IMR-90 (cell line): ENCODE measurements at regions not wholly inside any gene's neighbourhood (a gene's known extent, or its start where the extent isn't known, plus 50 kb on each side); places are given as distances from the start of the nearest gene placed in this dataset.

Experiments
- ATAC-seq: fragments of 200-7000 bp; cut with Tn5 transposase; 2 replicates; pipeline ENCODE4 v1.9.1; 2020; ENCODE audit warnings: low read depth, mild to moderate bottlenecking, moderate library complexity
- BruUV-seq: library from RNA; stranded (reverse); fragments of 400-500 nt; replicated peaks from 2 replicates; lab custom pipeline; 2021; lab: Mats Ljungman, UMichigan
- CTCF ChIA-PET: fragments of 300-600 bp; formaldehyde crosslinking; extraction: SDS; loops from one replicate; lab custom pipeline; 2021; ENCODE audit warnings: antibody characterized with exemption; lab: Yijun Ruan, JAX
- POLR2A ChIA-PET: fragments of 300-600 bp; sonication (Branson Sonifier 250); formaldehyde crosslinking; loops from one replicate; lab custom pipeline; 2022; ENCODE audit warnings: antibody characterized with exemption; ENCODE audit not compliant: unreplicated experiment; lab: Charles Lee
- DNase-seq: peaks from one replicate; pipeline ENCODE4 v3.0.0; 2013
- H2AFZ ChIP-seq: replicated peaks from 2 replicates; pipeline ENCODE3; 2013; ENCODE audit warnings: low read length, mild to moderate bottlenecking; ENCODE audit not compliant: poor library complexity
- H2AK5ac ChIP-seq: 2 replicates; pipeline ENCODE4 v1.6.1; 2013; ENCODE audit warnings: low read depth, low read length, inconsistent platforms
- H2AK9ac ChIP-seq: replicated peaks from 2 replicates; pipeline ENCODE3; 2013; ENCODE audit warnings: mild to moderate bottlenecking, low read depth, low read length, moderate library complexity; ENCODE audit not compliant: poor library complexity
- H2BK120ac ChIP-seq: 2 replicates; pipeline ENCODE4 v1.6.1; 2013; ENCODE audit warnings: low read depth, low read length, inconsistent platforms
- H2BK15ac ChIP-seq: 3 replicates; pipeline ENCODE4 v1.6.1; 2013; ENCODE audit warnings: low read depth, low read length, inconsistent platforms
- H2BK20ac ChIP-seq: 2 replicates; pipeline ENCODE4 v1.6.1; 2013; ENCODE audit warnings: low read depth, mild to moderate bottlenecking, inconsistent platforms, low read length, moderate library complexity
- H2BK5ac ChIP-seq: 2 replicates; pipeline ENCODE4 v1.6.1; 2013; ENCODE audit warnings: mild to moderate bottlenecking, low read depth, low read length, inconsistent platforms; ENCODE audit not compliant: poor library complexity, severe bottlenecking
- H3K14ac ChIP-seq: replicated peaks from 2 replicates; pipeline ENCODE4 v1.6.1; 2013; ENCODE audit warnings: low read depth, low read length, inconsistent platforms
- H3K18ac ChIP-seq: 2 replicates; pipeline ENCODE4 v1.6.1; 2013; ENCODE audit warnings: low read depth, low read length, control low read depth
- H3K23ac ChIP-seq: 2 replicates; pipeline ENCODE4 v1.6.1; 2013; ENCODE audit warnings: low read depth, low read length, inconsistent platforms
- H3K27ac ChIP-seq: 2 replicates; pipeline ENCODE4 v1.5.1; 2013; ENCODE audit warnings: mild to moderate bottlenecking, control low read depth, low read length; ENCODE audit not compliant: insufficient read depth
- H3K27me3 ChIP-seq: 2 replicates; pipeline ENCODE4 v1.6.1; 2013; ENCODE audit warnings: low read length; ENCODE audit not compliant: control insufficient read depth, insufficient read depth
- H3K36me3 ChIP-seq: 2 replicates; pipeline ENCODE4 v1.6.1; 2013; ENCODE audit warnings: low read length, mixed read lengths; ENCODE audit not compliant: control insufficient read depth, insufficient read depth
- H3K4ac ChIP-seq: 2 replicates; pipeline ENCODE4 v1.6.1; 2013; ENCODE audit warnings: low read depth, low read length, inconsistent platforms
- H3K4me1 ChIP-seq: 2 replicates; pipeline ENCODE4 v1.6.1; 2013; ENCODE audit warnings: low read length, mixed read lengths; ENCODE audit not compliant: control insufficient read depth, insufficient read depth
- H3K4me2 ChIP-seq: 2 replicates; pipeline ENCODE4 v1.6.1; 2013; ENCODE audit warnings: low read depth, mild to moderate bottlenecking, control low read depth, low read length, moderate library complexity
- H3K4me3 ChIP-seq: 2 replicates; pipeline ENCODE4 v1.5.1; 2013; ENCODE audit warnings: low read depth, mild to moderate bottlenecking, control low read depth, low read length, moderate library complexity; ENCODE audit not compliant: insufficient read depth
- H3K56ac ChIP-seq: 2 replicates; pipeline ENCODE4 v1.6.1; 2013; ENCODE audit warnings: low read length, inconsistent platforms; ENCODE audit not compliant: insufficient read depth; ENCODE audit errors: extremely low read depth
- H3K79me1 ChIP-seq, 2 experiments: 2 replicates each; pipeline ENCODE4 v1.6.1; 2013; ENCODE audit warnings: low read length in 2 of 2, inconsistent platforms in 1 of 2, low read depth in 1 of 2
- H3K9ac ChIP-seq: 2 replicates; pipeline ENCODE4 v1.6.1; 2013; ENCODE audit warnings: low read depth, low read length, control low read depth
- H3K9me1 ChIP-seq: 2 replicates; pipeline ENCODE4 v1.6.1; 2013; ENCODE audit warnings: low read length, inconsistent platforms; ENCODE audit not compliant: insufficient read depth
- H3K9me3 ChIP-seq: 2 replicates; pipeline ENCODE4 v1.6.1; 2013; ENCODE audit warnings: low read length; ENCODE audit not compliant: control insufficient read depth, insufficient read depth
- H4K20me1 ChIP-seq: 2 replicates; pipeline ENCODE4 v1.6.1; 2013; ENCODE audit warnings: low read length, inconsistent platforms; ENCODE audit not compliant: insufficient read depth
- H4K5ac ChIP-seq: 2 replicates; pipeline ENCODE4 v1.6.1; 2013; ENCODE audit warnings: mild to moderate bottlenecking, low read depth, low read length, control low read depth
- H4K8ac ChIP-seq, 2 experiments: 2 replicates each; pipeline ENCODE4 v1.6.1; 2013; ENCODE audit warnings: low read depth in 2 of 2, low read length in 2 of 2, control low read depth in 1 of 2, inconsistent platforms in 1 of 2
- H4K91ac ChIP-seq: 2 replicates; pipeline ENCODE4 v1.6.1; 2013; ENCODE audit warnings: low read depth, low read length, inconsistent platforms; ENCODE audit not compliant: insufficient read depth
- MXI1 ChIP-seq: IDR thresholded peaks from 2 replicates; pipeline ENCODE4 v1.6.1; 2012; ENCODE audit warnings: low read depth, mild to moderate bottlenecking, low read length, moderate library complexity, borderline replicate concordance
- WGBS, 2 experiments: methylation state at CpG; one replicate each; pipeline versions ENCODE4 v1.1.5 to v1.1.7; 2013; ENCODE audit warnings: missing lambda C conversion rate in 2 of 2; ENCODE audit not compliant: insufficient read length in 1 of 2; ENCODE audit errors: extremely low coverage in 2 of 2; 5-methylcytosine and 5-hydroxymethylcytosine counted together
- dilution Hi-C: fragments of 300-500 bp; cut with HindIII; formaldehyde crosslinking; loops from one replicate; pipeline ENCODE4 v1.14.3; 2018; ENCODE audit warnings: low sequenced_read_pairs; ENCODE audit not compliant: unreplicated experiment
- in situ Hi-C: fragments of 300-500 bp; cut with MboI; formaldehyde crosslinking; loops from 3 replicates; pipeline ENCODE4 v1.14.3; 2019; ENCODE audit warnings: low sequenced_read_pairs, inconsistent platforms, mixed read lengths
- intact Hi-C: fragments of 100-400 bp; cut with micrococcal nuclease; formaldehyde crosslinking; loops from 2 replicates; pipeline ENCODE4 v1.10.0; 2022

- POLR2A ChIA-PET: no interaction called here
- H2AK5ac ChIP-seq: no peak overlapping the region; the same call in 1 of the 2 replicates
- TF ChIP-seq MXI1: no peak
These were observed 415.8 kb upstream of the DSEL start for GRCh38 chr18:67932271-67932670.

More at GRCh38 chr18:67932271-67932670, 415.8 kb upstream of the DSEL start:
- Histone ChIP-seq H3K4me3 (no peak overlapping the region), H3K18ac (peak overlapping the region; percentile 89; the same call in 1 of the 2 replicates), H2BK120ac (peak overlapping the region; percentile 35), H2AFZ (no peak overlapping the region), H3K27ac (no peak overlapping the region), H3K79me1 (no peaks in the 10 kb centered on the region), H3K56ac (no peak overlapping the region), H4K5ac (peak overlapping the region; percentile 85; the same call in 1 of the 2 replicates), H3K9me1 (peaks cover 6% of the 10 kb centered on the region), H3K14ac (0 out of 2 replicates have a peak overlapping the region, but pooled peaks have one; percentile 16), H2BK15ac (peak overlapping the region; percentile 44; the same call in 1 of the 3 replicates), H3K9me3 (no peaks in the 10 kb centered on the region; the same call in 1 of the 2 replicates), H2AK9ac (no peak overlapping the region), H3K27me3 (no peaks in the 10 kb centered on the region), H3K23ac (no peak overlapping the region; the same call in 1 of the 2 replicates), H2BK5ac (no peak overlapping the region), H2BK20ac (peak overlapping the region; percentile 54; the same call in 1 of the 2 replicates), H4K91ac (no peak overlapping the region), H3K4me1 (peaks cover 6% of the 10 kb centered on the region), H3K9ac (no peak overlapping the region), H3K4ac (no peak overlapping the region), H4K8ac (peak overlapping the region in 1 of 2 experiments; percentile 48; a peak in 2 of 4 replicates), H4K20me1 (no peaks in the 10 kb centered on the region), H3K4me2 (no peak overlapping the region), H3K36me3 (no peaks in the 10 kb centered on the region)
- in situ Hi-C loops: no loop called here
- no peak for DNase-seq
- dilution Hi-C loops: no loop called here
- no TSS peak for BruUV-seq
- ATAC-seq: no peak
- intact Hi-C loops: loop anchor here (5.0 to 10.0 kb wide), 4 partner anchors 243 to 717 kb away; partner anchors contain the start of gene DSEL
- no CpG with 5 or more reads among the region's 2 CpGs for WGBS, 2 experiments
- CTCF ChIA-PET: interaction anchor here (0.6 kb wide), 1 partner anchor 406 kb away, joined by 3 read pairs; no protein-coding TSS in a partner anchor
